ENCODE measurements at regions not wholly inside any gene's neighbourhood (a gene's known extent, or its start where the extent isn't known, plus 50 kb on each side); places are given as distances from the start of the nearest gene placed in this dataset.

- H3K4me3 ChIP-seq (ENCODE audit: low read depth, low read length), result no peak overlapping the region
- no peaks in the 10 kb centered on the region for H3K27me3 ChIP-seq (ENCODE audit: control insufficient read depth, insufficient read depth, low read length)
- ChIA-PET POLR2A (no interaction called here), CTCF (interaction anchor here (0.6 to 1.9 kb wide), 3 partner anchors 16 to 562 kb away, joined by 3 to 9 read pairs (median 3); no protein-coding TSS in a partner anchor)
- no peaks in the 10 kb centered on the region for H3K9me3 ChIP-seq (ENCODE audit: control insufficient read depth, insufficient read depth, low read length)
- no peak for DNase-seq (ENCODE audit: low read depth, low spot score)
- no peak overlapping the region for H3K27ac ChIP-seq (ENCODE audit: low read depth, low read length)
- no peak for TF ChIP-seq CTCF (IDR thresholded peaks at IDR 0.05; ENCODE audit: low read depth, low read length)
Observed at GRCh38 chr16:51987519-51987918, 559.4 kb downstream of the TOX3 start.

DNA sequence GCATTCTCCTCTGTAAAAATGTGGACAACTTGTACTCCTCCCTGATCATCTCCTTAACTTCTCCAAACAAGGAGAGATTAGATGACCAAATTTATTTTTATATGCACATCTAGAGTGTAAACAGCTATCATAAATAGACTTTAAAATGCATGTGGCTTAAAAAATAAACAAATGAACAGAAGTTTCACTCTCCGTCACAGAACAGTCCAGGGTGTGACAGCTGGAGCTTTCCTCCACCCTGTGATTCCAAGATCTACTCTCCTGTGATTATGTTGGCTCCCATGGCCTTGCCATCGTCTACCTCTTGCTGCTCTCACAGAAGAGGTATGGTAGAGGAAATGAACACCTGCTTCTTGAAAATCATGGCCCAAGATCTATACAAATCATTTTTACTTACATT is 560.2 kb downstream of the TOX3 start:
- no peak for DNase-seq (ENCODE audit: low read depth, low spot score)
- POLR2A ChIA-PET, result no interaction called here
- CTCF ChIA-PET, result interaction anchor here (0.6 to 1.9 kb wide), 4 partner anchors 15 to 1180 kb away, joined by 3 to 9 read pairs (median 3); no protein-coding TSS in a partner anchor

GRCh38 chr16:51986301-51986700 is 560.6 kb downstream of the TOX3 start:
- ChIA-PET POLR2A (no interaction called here), CTCF (interaction anchor here (0.7 to 1.9 kb wide), 3 partner anchors 15 to 1180 kb away, joined by 3 to 9 read pairs (median 3); no protein-coding TSS in a partner anchor)
- H3K4me3 ChIP-seq (ENCODE audit: low read depth, low read length), result no peak overlapping the region
- DNase-seq (ENCODE audit: low read depth, low spot score), result no peak
- no peaks in the 10 kb centered on the region for H3K9me3 ChIP-seq (ENCODE audit: control insufficient read depth, insufficient read depth, low read length)
- H3K27me3 ChIP-seq (ENCODE audit: control insufficient read depth, insufficient read depth, low read length), result no peaks in the 10 kb centered on the region
- H3K27ac ChIP-seq (ENCODE audit: low read depth, low read length), result no peak overlapping the region
- no peak for TF ChIP-seq CTCF (IDR thresholded peaks at IDR 0.05; ENCODE audit: low read depth, low read length)

More for the DNA sequence above, 560.2 kb downstream of the TOX3 start:
- no peak overlapping the region for H3K4me3 ChIP-seq (ENCODE audit: low read depth, low read length)
- no peaks in the 10 kb centered on the region for H3K9me3 ChIP-seq (ENCODE audit: control insufficient read depth, insufficient read depth, low read length)
- H3K27ac ChIP-seq (ENCODE audit: low read depth, low read length), result no peak overlapping the region
- no peaks in the 10 kb centered on the region for H3K27me3 ChIP-seq (ENCODE audit: control insufficient read depth, insufficient read depth, low read length)
- TF ChIP-seq CTCF (IDR thresholded peaks at IDR 0.05; ENCODE audit: low read depth, low read length), result no peak

GRCh38 chr16:51985126-51985525 is 561.8 kb downstream of the TOX3 start:
- no peak overlapping the region for H3K27ac ChIP-seq (ENCODE audit: low read depth, low read length)
- H3K9me3 ChIP-seq (ENCODE audit: control insufficient read depth, insufficient read depth, low read length), result no peaks in the 10 kb centered on the region
- DNase-seq (ENCODE audit: low read depth, low spot score), result no peak
- H3K27me3 ChIP-seq (ENCODE audit: control insufficient read depth, insufficient read depth, low read length), result no peaks in the 10 kb centered on the region
- no peak overlapping the region for H3K4me3 ChIP-seq (ENCODE audit: low read depth, low read length)
- ChIA-PET CTCF (no interaction called here), POLR2A (no interaction called here)
- no peak for TF ChIP-seq CTCF (IDR thresholded peaks at IDR 0.05; ENCODE audit: low read depth, low read length)

- Histone ChIP-seq H3K27me3 (ENCODE audit: control insufficient read depth, insufficient read depth, low read length) (no peaks in the 10 kb centered on the region), H3K4me3 (ENCODE audit: low read depth, low read length) (no peak overlapping the region), H3K27ac (ENCODE audit: low read depth, low read length) (no peak overlapping the region), H3K9me3 (ENCODE audit: control insufficient read depth, insufficient read depth, low read length) (no peaks in the 10 kb centered on the region)
- DNase-seq (ENCODE audit: low read depth, low spot score), result no peak
- no peak for TF ChIP-seq CTCF (IDR thresholded peaks at IDR 0.05; ENCODE audit: low read depth, low read length)
- ChIA-PET CTCF (interaction anchor here (0.6 to 4.0 kb wide), 4 partner anchors 15 to 1178 kb away, joined by 3 to 56 read pairs (median 3); no protein-coding TSS in a partner anchor), POLR2A (no interaction called here)
Observed at GRCh38 chr16:51984395-51984794, 562.5 kb downstream of the TOX3 start.
